ENCODE measurements at regions not wholly inside any gene's neighbourhood (a gene's known extent, or its start where the extent isn't known, plus 50 kb on each side); places are given as distances from the start of the nearest gene placed in this dataset.

GRCh38 chr5:4762316-4762715 is 377.8 kb upstream of the ADAMTS16 start:
- TF ChIP-seq, protein P1, sequence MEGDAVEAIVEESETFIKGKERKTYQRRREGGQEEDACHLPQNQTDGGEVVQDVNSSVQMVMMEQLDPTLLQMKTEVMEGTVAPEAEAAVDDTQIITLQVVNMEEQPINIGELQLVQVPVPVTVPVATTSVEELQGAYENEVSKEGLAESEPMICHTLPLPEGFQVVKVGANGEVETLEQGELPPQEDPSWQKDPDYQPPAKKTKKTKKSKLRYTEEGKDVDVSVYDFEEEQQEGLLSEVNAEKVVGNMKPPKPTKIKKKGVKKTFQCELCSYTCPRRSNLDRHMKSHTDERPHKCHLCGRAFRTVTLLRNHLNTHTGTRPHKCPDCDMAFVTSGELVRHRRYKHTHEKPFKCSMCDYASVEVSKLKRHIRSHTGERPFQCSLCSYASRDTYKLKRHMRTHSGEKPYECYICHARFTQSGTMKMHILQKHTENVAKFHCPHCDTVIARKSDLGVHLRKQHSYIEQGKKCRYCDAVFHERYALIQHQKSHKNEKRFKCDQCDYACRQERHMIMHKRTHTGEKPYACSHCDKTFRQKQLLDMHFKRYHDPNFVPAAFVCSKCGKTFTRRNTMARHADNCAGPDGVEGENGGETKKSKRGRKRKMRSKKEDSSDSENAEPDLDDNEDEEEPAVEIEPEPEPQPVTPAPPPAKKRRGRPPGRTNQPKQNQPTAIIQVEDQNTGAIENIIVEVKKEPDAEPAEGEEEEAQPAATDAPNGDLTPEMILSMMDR (IDR thresholded peaks at IDR 0.05; ENCODE audit: low read length), result no peak
- no peak for TF ChIP-seq EZH2 (optimal IDR thresholded peaks at IDR 0.05; ENCODE audit: low read depth, low read length)

Data from MM.1S (cell line).